ENCODE measurements at regions not wholly inside any gene's neighbourhood (a gene's known extent, or its start where the extent isn't known, plus 50 kb on each side); places are given as distances from the start of the nearest gene placed in this dataset.

DNA sequence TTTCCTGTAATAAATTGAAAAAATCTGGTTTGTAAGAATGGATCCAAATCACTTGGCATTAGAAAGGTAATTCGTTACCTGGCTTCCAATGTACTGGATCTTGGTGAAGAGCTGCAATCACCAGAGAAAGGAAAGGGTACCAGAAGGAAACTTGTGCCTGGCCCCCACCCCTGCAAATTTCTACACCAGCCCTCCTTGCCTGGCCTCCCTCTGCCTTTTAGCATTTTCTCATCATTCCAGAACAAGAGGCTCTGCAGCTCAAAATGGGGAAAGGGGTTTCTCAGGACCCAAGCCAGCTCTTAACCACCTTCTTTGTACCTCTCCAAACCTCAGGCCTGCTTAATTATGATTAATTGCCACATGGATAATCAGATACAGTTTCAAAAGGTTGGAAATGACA is 612.8 kb upstream of the MGMT start:
- TF ChIP-seq, protein P1, sequence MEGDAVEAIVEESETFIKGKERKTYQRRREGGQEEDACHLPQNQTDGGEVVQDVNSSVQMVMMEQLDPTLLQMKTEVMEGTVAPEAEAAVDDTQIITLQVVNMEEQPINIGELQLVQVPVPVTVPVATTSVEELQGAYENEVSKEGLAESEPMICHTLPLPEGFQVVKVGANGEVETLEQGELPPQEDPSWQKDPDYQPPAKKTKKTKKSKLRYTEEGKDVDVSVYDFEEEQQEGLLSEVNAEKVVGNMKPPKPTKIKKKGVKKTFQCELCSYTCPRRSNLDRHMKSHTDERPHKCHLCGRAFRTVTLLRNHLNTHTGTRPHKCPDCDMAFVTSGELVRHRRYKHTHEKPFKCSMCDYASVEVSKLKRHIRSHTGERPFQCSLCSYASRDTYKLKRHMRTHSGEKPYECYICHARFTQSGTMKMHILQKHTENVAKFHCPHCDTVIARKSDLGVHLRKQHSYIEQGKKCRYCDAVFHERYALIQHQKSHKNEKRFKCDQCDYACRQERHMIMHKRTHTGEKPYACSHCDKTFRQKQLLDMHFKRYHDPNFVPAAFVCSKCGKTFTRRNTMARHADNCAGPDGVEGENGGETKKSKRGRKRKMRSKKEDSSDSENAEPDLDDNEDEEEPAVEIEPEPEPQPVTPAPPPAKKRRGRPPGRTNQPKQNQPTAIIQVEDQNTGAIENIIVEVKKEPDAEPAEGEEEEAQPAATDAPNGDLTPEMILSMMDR (IDR thresholded peaks at IDR 0.05): no peak
- no peak for TF ChIP-seq POLR2A (IDR thresholded peaks at IDR 0.05)

All from ovary (tissue), 3 donors.